ENCODE measurements at regions not wholly inside any gene's neighbourhood (a gene's known extent, or its start where the extent isn't known, plus 50 kb on each side); places are given as distances from the start of the nearest gene placed in this dataset.
"Not testable (repeated sequence)": the region's sequence is repeated elsewhere in the genome, so short reads cannot be mapped to it uniquely, and the experiment has no call there.

DNA sequence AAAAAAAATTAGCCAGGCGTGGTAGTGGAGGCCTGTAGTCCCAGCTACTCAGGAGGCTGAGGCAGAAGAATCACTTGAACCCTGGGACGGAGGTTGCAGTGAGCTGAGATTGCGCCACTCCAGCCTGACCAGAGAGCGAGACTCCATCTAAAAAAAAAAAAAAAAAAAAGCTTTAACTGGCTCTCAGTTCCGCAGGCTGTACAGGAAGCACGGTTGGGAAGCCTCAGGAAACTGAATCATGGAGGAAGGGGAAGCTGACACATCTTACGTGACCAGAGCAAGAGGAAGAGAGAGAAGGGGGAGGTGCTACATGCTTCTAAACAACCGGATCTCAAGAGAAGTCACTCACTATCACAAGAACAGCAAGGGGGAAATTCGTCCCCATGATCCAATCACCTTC lies 505.6 kb upstream of the SLC8A1 start:
- no peak for DNase-seq

DNA sequence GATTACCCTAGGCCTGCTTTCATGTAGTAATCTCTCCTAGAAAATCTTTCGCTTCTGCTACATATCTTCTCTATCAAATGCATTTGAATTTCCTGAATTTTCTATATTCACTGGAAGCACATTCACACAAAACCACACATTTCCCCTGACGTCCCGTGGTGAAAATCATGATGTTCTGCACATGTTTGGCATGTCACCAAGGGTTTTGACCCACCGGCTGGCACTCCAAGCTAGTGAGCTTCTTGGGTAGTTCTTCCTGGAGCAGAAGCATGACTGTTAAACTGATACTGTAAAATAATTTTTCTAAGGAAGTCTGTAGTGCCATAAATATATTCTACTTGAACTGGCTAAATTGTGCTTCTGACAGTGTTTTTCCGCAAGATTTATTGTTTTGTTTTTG lies 510.1 kb upstream of the SLC8A1 start:
- no peak for DNase-seq

DNA sequence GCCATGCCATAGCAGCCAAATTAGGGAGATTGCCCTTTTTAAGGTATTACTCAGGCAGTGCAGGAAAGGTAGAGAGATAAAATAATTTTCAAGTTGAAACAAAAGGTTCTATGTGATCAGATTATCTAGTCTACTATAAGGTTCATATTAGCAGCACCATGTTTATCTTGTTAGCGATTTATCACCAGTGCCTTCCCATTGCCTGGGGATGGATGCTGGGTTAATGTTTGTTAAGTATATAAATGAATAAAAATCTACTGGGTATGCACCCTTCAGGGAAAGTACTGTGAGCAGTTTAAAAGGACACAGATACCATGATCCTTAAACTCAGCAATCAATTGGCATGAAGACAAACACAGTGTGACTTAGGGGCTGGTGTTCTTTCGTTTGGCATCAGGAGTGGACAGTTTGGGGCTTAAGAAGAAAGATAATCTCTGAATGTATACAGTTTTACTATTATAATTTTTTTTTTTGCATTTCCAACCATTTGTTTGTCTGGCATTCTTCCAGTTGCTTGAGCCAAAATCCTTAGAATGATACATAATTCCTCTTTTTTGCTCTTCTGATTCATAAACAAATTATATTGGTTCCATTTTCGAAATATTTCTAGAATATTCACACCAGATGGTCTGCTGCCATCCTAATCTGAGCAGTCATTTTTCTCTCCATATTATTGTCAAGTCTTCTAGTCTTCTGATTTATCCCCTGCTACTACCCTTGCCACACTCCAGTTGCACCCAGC lies 512.8 kb upstream of the SLC8A1 start:
- no peak for DNase-seq

DNA sequence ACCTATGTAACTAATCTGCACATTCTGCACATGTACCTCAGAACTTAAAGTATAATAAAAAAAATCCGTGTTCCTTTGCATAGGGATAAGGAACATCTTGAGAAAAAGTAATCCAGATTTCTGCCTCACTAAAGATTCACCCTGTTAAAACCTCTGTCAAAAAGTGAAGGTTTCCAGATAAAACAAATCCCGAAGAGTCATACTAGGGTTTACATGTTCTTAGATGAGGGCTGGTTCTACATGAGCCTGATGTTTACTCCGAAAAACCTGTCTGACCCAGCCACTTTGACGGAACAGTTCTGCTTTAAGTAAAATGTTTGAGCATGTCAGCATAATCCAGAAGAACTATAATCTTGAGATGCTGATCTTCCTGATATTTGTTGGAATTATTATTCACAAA lies 515.6 kb upstream of the SLC8A1 start:
- DNase-seq, result no peak

- no peak for DNase-seq
Observed at GRCh38 chr2:40975151-40975550, 523.3 kb upstream of the SLC8A1 start.

GRCh38 chr2:40997362-40997761 lies 545.5 kb upstream of the SLC8A1 start:
- DNase-seq, result no peak

DNA sequence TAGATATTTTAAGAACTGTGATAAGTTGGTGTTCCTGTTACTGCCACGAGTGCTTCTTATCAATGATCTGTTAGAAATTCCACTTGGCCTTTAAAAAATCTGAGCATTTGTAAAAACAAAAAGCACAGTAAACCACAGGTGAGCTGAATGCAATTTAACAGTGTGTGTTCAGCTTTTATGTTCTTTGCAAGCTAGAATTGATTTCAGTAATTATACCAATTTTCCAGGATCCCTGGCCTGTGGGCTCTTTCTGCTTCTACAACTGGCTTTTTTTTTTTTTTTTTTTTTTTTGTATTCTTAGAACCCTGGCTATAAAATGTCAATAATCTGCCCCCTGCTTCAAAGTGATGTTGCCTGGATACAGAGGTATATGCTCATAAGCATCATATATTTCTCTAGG lies 548.5 kb upstream of the SLC8A1 start:
- DNase-seq, result no peak

GRCh38 chr2:41000906-41001305 lies 549.0 kb upstream of the SLC8A1 start:
- peak; percentile 16 for DNase-seq

DNA sequence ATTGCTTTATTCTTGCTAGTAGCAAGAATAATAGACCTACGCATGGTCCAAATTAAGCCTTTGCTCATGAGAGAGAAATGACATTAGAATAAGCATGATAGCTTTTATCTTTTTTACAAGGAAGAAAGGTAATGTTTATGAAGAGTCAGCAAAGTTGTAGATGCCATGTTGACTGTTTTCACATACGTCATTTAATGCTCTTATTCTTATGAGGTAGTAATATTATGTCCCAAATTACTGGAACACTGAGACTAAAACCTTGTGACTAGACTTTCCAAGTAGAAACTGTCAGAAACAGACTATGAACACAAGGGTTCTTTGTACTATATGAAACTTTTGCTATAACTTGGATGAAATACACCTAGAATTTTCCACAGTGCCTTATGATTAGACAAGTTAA lies 552.8 kb upstream of the SLC8A1 start:
- DNase-seq, result no peak

GRCh38 chr2:41020358-41020757 lies 568.5 kb upstream of the SLC8A1 start:
- no peak for DNase-seq

GRCh38 chr2:41024816-41025215 lies 572.9 kb upstream of the SLC8A1 start:
- DNase-seq, result no peak

- DNase-seq, result no peak
Observed at GRCh38 chr2:41026613-41027012, 574.7 kb upstream of the SLC8A1 start.

DNA sequence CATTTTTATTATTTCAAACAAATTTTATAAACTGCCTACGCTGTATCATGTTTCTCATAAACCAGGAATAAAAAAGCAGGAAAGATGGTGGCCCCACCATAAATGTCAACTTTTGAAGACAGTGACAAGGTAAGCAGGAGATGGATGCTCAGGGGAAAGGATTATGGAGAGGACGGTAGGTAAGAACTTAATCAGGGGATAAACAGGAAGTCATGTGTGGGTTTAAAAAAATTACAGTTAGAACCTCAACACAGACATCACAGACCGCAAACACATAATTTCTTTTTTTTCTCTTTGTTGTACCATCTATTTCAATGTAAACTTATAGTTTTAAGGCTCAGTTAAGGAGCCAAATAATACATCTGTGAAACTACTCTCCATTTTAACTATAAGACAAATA lies 575.2 kb upstream of the SLC8A1 start:
- DNase-seq, result no peak

GRCh38 chr2:41031282-41031681 lies 579.4 kb upstream of the SLC8A1 start:
- DNase-seq, result no peak

GRCh38 chr2:41032715-41033114 lies 580.8 kb upstream of the SLC8A1 start:
- no peak for DNase-seq

DNA sequence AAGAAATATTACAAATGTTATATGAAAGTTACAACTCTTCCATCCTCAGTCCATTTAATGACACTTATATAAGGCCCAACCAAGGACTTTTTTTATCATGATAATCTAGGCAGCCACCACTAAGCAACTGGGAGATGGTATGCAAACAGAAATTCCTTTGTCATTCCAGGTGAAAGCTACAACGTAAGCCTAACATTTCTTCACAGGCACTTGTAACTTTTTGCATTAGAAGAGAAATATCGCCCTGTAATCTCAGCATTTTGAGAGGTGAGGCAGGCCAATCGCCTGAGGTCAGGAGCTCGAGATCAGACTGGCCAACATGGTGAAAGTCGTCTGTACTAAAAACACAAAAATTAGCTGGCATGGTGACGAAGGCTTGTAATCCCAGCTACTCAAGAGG lies 581.2 kb upstream of the SLC8A1 start:
- DNase-seq, result no peak

- DNase-seq, result no peak
Observed at GRCh38 chr2:41038408-41038807, 586.5 kb upstream of the SLC8A1 start.

DNA sequence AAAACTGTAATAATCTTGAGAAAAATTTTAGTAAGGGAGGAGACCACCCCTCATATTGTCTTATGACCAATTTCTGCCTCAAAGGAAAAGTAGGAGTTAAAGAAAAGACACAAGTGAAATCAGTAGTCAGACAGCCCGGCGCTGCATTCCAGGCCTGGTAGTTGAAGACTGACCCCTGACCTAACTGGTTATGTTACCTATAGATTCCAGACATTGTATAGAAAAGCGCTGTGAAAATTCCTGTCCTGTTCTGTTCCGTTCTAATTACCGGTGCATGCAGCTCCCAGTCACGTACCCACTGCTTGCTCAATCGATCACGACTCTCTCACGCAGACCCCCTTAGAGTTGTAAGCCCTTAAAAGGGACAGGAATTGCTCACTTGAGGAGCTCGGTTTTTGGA lies 587.9 kb upstream of the SLC8A1 start:
- not testable (repeated sequence) for DNase-seq

DNA sequence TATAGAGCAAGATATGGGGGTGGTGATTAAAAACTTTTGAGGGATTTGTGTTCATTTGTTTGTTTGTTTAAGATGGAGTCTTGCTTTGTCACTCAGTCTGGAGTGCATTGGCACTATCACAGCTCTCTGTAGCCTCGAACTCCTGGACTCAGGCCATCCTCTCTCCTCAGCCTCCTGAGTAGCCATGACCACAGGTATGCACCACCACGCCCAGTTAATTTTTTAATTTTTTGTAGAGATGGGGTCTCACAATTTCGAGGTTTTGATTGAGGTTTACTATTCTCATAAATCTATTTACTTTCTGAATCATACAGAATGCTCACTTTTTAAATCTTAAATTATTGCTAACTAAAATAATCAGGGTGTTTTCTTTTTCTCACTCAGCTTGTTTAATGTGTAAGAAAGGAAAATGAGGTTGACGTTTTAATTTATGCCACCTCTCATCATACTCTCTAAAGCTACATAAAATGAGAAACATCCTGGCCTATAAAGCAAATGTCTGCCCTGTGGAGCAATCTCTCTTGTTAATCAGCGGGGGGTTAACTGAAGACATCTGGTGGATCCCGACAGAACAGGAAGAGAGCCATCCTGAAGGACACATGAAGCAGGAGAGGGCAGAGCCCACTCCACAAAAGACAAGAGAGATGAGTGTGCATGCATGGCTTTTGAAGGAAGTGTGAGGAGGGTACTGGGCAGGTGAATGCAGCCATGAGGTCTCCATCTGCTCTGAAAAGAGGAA lies 589.1 kb upstream of the SLC8A1 start:
- no peak for DNase-seq

DNA sequence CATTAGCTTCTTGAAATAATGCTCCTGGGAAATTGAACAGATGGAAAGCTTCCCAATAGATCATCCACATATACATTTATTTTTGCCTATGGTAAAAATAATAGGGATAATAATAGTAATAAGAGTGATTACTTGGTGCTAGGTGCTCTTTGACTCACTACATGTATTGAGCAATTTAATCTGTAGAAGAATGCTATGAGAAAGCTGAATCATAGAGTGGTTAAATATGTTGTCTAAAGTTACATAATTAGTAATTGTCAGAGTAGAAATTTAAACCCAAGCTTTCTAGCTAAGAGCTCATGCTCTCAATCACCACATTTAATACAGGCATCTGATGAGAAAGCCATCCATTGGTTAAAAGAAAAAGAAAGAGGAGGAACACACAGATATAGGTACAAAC lies 590.5 kb upstream of the SLC8A1 start:
- no peak for DNase-seq

GRCh38 chr2:41061356-41061755 lies 609.5 kb upstream of the SLC8A1 start:
- no peak for DNase-seq

DNA sequence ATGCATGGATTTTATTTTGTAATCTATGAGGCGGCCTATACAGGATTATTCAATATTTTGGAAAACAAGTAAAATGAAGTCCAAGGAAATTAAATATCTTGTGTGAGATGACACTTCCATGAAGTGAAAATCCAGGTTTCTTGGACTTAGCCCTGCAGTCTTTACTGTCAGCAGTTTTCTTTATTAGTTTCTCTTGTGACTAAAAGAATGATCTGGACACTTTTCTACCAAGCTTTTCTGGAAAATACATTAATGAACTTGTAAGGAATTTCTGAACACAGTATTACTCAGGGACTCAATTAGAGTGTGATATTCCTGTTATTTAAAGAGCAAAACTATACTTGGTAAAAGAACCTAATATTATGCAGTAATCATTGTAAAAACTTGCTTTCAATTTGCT lies 610.4 kb upstream of the SLC8A1 start:
- DNase-seq, result no peak

- no peak for DNase-seq
Observed at GRCh38 chr2:41066168-41066567, 614.3 kb upstream of the SLC8A1 start.

DNA sequence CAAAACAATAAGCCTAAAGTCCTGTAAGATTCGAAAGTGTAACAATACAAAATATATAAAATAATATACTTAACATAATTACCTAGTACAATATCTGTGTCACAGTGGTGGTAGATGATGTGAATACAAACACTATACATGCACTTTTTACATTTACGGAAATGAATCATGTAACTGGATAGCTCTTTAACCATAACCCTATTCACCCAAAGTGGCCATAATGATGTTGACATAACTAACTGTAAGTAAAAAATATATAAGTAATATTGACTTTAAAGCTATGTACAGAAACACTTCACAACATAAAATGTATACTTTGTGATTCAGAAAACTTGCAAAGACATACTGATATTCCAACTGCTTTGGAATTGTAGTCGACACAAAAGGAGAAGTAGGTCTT lies 616.9 kb upstream of the SLC8A1 start:
- DNase-seq, result peak; percentile 3

- no peak for DNase-seq
Observed at GRCh38 chr2:41078341-41078740, 626.5 kb upstream of the SLC8A1 start.
